Activated B cell treated with CpG ODN at 0.5 μM for 24 hours (primary cell): ENCODE measurements at regions not wholly inside any gene's neighbourhood (a gene's known extent, or its start where the extent isn't known, plus 50 kb on each side); places are given as distances from the start of the nearest gene placed in this dataset.

ENCODE experiments used
- ATAC-seq: fragments of 200-7000 bp; cut with Tn5 transposase; one replicate; pipeline ENCODE4 v1.10.0; 2021; ENCODE audit warnings: low read depth, mild to moderate bottlenecking, moderate library complexity
- CTCF ChIA-PET: fragments of 350-600 bp; sonication (Branson Sonifier 250); formaldehyde crosslinking; loops from one replicate; lab custom pipeline; 2021; ENCODE audit warnings: antibody characterized with exemption; lab: Charles Lee
- POLR2A ChIA-PET: fragments of 350-600 bp; sonication (Branson Sonifier 250); formaldehyde crosslinking; loops from one replicate; lab custom pipeline; 2021; ENCODE audit warnings: antibody characterized with exemption; lab: Charles Lee
- DNase-seq: peaks from one replicate; pipeline ENCODE4 v3.0.0; 2022
- H3K27ac Mint-ChIP-seq: one replicate; pipeline ENCODE4 v1.8.0; 2020; ENCODE audit warnings: mixed read lengths
- H3K27me3 Mint-ChIP-seq: one replicate; pipeline ENCODE4 v1.8.0; 2021; ENCODE audit warnings: mixed read lengths
- H3K36me3 Mint-ChIP-seq: one replicate; pipeline ENCODE4 v1.8.0; 2021; ENCODE audit warnings: low read depth, mixed read lengths
- H3K4me1 Mint-ChIP-seq: one replicate; pipeline ENCODE4 v1.8.0; 2021; ENCODE audit warnings: mixed read lengths
- H3K4me3 Mint-ChIP-seq: one replicate; pipeline ENCODE4 v1.8.0; 2020; ENCODE audit warnings: mild to moderate bottlenecking, mixed read lengths
- H3K9me3 Mint-ChIP-seq: one replicate; pipeline ENCODE4 v1.8.0; 2020; ENCODE audit warnings: mixed read lengths
- CTCF ChIP-seq: fragments of 200-600 bp; IDR thresholded peaks from one replicate; pipeline ENCODE4 v1.8.0; 2022; ENCODE audit warnings: antibody characterized with exemption, mild to moderate bottlenecking
- intact Hi-C: fragments of 100-400 bp; cut with micrococcal nuclease; formaldehyde crosslinking; loops from one replicate; pipeline ENCODE4 v1.15.1; 2024

DNA sequence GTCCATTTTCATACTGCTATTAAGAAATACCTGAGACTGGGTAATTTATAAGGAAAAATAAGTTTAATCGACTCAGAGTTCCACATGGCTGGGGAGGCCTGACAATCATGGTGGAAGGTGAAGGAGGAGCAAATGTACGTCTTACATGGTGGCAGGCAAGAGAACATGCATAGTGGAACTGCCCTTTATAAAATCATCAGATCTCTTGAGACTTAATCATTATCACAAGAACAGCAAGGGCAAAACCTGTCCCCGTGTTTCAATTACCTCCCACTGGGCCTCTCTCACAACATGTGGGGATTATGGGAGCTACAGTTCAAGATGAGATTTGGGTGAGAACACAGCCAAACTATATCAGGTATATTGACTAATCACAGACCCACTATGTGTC lies 370.2 kb upstream of the USP24 start:
- intact Hi-C loops = no loop called here
- CTCF ChIA-PET = no interaction called here

GRCh38 chr1:55584526-55585401 lies 369.6 kb upstream of the USP24 start:
- TF ChIP-seq CTCF = no peak
- Mint-ChIP-seq H3K4me3 (no peak overlapping the region), H3K4me1 (no peaks in the 10 kb centered on the region), H3K9me3 (no peaks in the 10 kb centered on the region), H3K27ac (no peak overlapping the region), H3K36me3 (no peaks in the 10 kb centered on the region), H3K27me3 (peaks cover 3% of the 10 kb centered on the region)
- CTCF ChIA-PET = no interaction called here
- intact Hi-C loops = no loop called here
- DNase-seq (no peak), ATAC-seq (no peak)
- POLR2A ChIA-PET = no interaction called here

More for the DNA sequence above, 370.2 kb upstream of the USP24 start:
- POLR2A ChIA-PET = no interaction called here
- Mint-ChIP-seq H3K27ac (no peak overlapping the region), H3K4me1 (no peaks in the 10 kb centered on the region), H3K36me3 (no peaks in the 10 kb centered on the region), H3K4me3 (no peak overlapping the region), H3K27me3 (peaks cover 3% of the 10 kb centered on the region), H3K9me3 (no peaks in the 10 kb centered on the region)
- DNase-seq (no peak), ATAC-seq (no peak)
- no peak for TF ChIP-seq CTCF

GRCh38 chr1:55582084-55582483 lies 366.9 kb upstream of the USP24 start:
- ChIA-PET POLR2A (no interaction called here), CTCF (no interaction called here)
- peaks cover 3% of the 10 kb centered on the region for H3K27me3 Mint-ChIP-seq
- intact Hi-C loops = no loop called here
- no peak for ATAC-seq
- no peak for DNase-seq
- TF ChIP-seq CTCF = no peak
- H3K36me3 Mint-ChIP-seq = no peaks in the 10 kb centered on the region
- H3K27ac Mint-ChIP-seq = no peak overlapping the region
- H3K9me3 Mint-ChIP-seq = no peaks in the 10 kb centered on the region
- no peak overlapping the region for H3K4me3 Mint-ChIP-seq
- H3K4me1 Mint-ChIP-seq = no peaks in the 10 kb centered on the region

DNA sequence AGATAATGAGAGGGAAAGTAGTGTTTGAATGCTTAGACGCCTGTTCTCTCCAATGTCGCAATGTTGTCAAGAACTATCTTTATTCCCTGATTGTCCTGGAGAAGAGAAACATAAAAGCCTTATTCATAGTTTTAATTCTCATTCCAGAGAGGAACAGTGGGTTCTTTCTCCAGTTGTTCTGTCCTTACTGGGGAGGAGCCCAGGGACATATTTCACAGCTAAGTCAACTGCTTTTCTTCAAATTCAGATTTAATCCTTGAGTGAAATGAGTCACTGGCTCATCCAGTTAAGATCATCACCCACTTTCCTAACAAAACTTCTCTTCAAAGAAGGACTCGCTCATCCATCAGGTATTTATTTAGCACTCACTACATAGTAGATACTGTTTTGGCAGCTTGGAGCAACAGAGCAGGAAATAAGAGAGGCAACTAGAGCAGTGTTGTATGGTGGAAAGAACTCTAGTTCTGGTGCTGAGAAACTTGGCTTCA lies 365.7 kb upstream of the USP24 start:
- Mint-ChIP-seq H3K4me1 (no peaks in the 10 kb centered on the region), H3K27ac (no peak overlapping the region), H3K4me3 (no peak overlapping the region), H3K9me3 (no peaks in the 10 kb centered on the region), H3K36me3 (no peaks in the 10 kb centered on the region), H3K27me3 (peaks cover 3% of the 10 kb centered on the region)
- no peak for DNase-seq
- CTCF ChIA-PET = no interaction called here
- intact Hi-C loops = no loop called here
- ATAC-seq = no peak
- POLR2A ChIA-PET = no interaction called here
- no peak for TF ChIP-seq CTCF

- Mint-ChIP-seq H3K4me1 (no peaks in the 10 kb centered on the region), H3K27ac (no peak overlapping the region), H3K36me3 (no peaks in the 10 kb centered on the region), H3K27me3 (peaks cover 3% of the 10 kb centered on the region), H3K9me3 (no peaks in the 10 kb centered on the region), H3K4me3 (no peak overlapping the region)
- POLR2A ChIA-PET = no interaction called here
- no peak for DNase-seq
- TF ChIP-seq CTCF = no peak
- CTCF ChIA-PET = no interaction called here
- ATAC-seq = no peak
- intact Hi-C loops = no loop called here
Observed at GRCh38 chr1:55579332-55580001, 364.3 kb upstream of the USP24 start.
